ENCODE measurements at regions not wholly inside any gene's neighbourhood (a gene's known extent, or its start where the extent isn't known, plus 50 kb on each side); places are given as distances from the start of the nearest gene placed in this dataset.
"Not testable (repeated sequence)": the region's sequence is repeated elsewhere in the genome, so short reads cannot be mapped to it uniquely, and the experiment has no call there.

GRCh38 chr18:52228166-52228565 lies 111.8 kb upstream of the DCC start:
- WGBS, 2 donors = 60 to 75% methylated on average over 3 of the region's 3 CpGs
- ATAC-seq (ENCODE audit: low FRiP score) (no peak), DNase-seq (no peak)
- Histone ChIP-seq H3K4me3 (ENCODE audit: low read length in 2 of 2) (no peak overlapping the region), H3K36me3 (ENCODE audit: control insufficient read depth in 1 of 2, insufficient read depth in 2 of 2, low read length in 1 of 2) (no peaks in the 10 kb centered on the region), H3K27me3 (ENCODE audit: control insufficient read depth in 1 of 2, insufficient read depth in 2 of 2, low read length in 1 of 2) (no peaks in the 10 kb centered on the region), H3K4me1 (ENCODE audit: control insufficient read depth in 1 of 2, insufficient read depth in 2 of 2, low read length in 2 of 2) (no peaks in the 10 kb centered on the region), H3K9me3 (ENCODE audit: control insufficient read depth, low read length) (no peaks in the 10 kb centered on the region), H3K27ac (ENCODE audit: low read depth in 1 of 2, low read length in 2 of 2) (no peak overlapping the region)
- intact Hi-C loops (cut with DNase I) = no loop called here

- Histone ChIP-seq H3K9me3 (ENCODE audit: control insufficient read depth, low read length) (no peaks in the 10 kb centered on the region), H3K4me3 (ENCODE audit: low read length in 2 of 2) (no peak overlapping the region), H3K27ac (ENCODE audit: low read depth in 1 of 2, low read length in 2 of 2) (no peak overlapping the region), H3K4me1 (ENCODE audit: control insufficient read depth in 1 of 2, insufficient read depth in 2 of 2, low read length in 2 of 2) (no peaks in the 10 kb centered on the region), H3K27me3 (ENCODE audit: control insufficient read depth in 1 of 2, insufficient read depth in 2 of 2, low read length in 1 of 2) (no peaks in the 10 kb centered on the region), H3K36me3 (ENCODE audit: control insufficient read depth in 1 of 2, insufficient read depth in 2 of 2, low read length in 1 of 2) (no peaks in the 10 kb centered on the region)
- 86 to 92% methylated on average over 1 of the region's 1 CpG for WGBS, 2 donors
- intact Hi-C loops (cut with DNase I) = no loop called here
- DNase-seq (no peak), ATAC-seq (ENCODE audit: low FRiP score) (no peak)
Measured at GRCh38 chr18:52236131-52236530, 103.9 kb upstream of the DCC start.

- DNase-seq (no peak), ATAC-seq (ENCODE audit: low FRiP score) (no peak)
- 81 to 92% methylated on average over 2 of the region's 2 CpGs for WGBS, 2 donors
- Histone ChIP-seq H3K4me3 (ENCODE audit: low read length in 2 of 2) (no peak overlapping the region), H3K4me1 (ENCODE audit: control insufficient read depth in 1 of 2, insufficient read depth in 2 of 2, low read length in 2 of 2) (no peaks in the 10 kb centered on the region), H3K27me3 (ENCODE audit: control insufficient read depth in 1 of 2, insufficient read depth in 2 of 2, low read length in 1 of 2) (no peaks in the 10 kb centered on the region), H3K36me3 (ENCODE audit: control insufficient read depth in 1 of 2, insufficient read depth in 2 of 2, low read length in 1 of 2) (no peaks in the 10 kb centered on the region), H3K27ac (ENCODE audit: low read depth in 1 of 2, low read length in 2 of 2) (no peak overlapping the region), H3K9me3 (ENCODE audit: control insufficient read depth, low read length) (no peaks in the 10 kb centered on the region)
- intact Hi-C loops (cut with DNase I) = no loop called here
Measured at GRCh38 chr18:52237551-52237950, 102.4 kb upstream of the DCC start.

GRCh38 chr18:52242711-52243110 lies 97.3 kb upstream of the DCC start:
- peaks cover 1% of the 10 kb centered on the region for H3K9me3 ChIP-seq (ENCODE audit: control insufficient read depth, low read length)
- intact Hi-C loops (cut with DNase I) = no loop called here
- WGBS, 2 donors = 91 to 92% methylated on average over 2 of the region's 2 CpGs

GRCh38 chr18:52244658-52245057 lies 95.3 kb upstream of the DCC start:
- DNase-seq (no peak), ATAC-seq (ENCODE audit: low FRiP score) (no peak)
- Histone ChIP-seq H3K27me3 (ENCODE audit: control insufficient read depth in 1 of 2, insufficient read depth in 2 of 2, low read length in 1 of 2) (no peaks in the 10 kb centered on the region), H3K27ac (ENCODE audit: low read depth in 1 of 2, low read length in 2 of 2) (no peak overlapping the region), H3K9me3 (ENCODE audit: control insufficient read depth, low read length) (peaks cover 1% of the 10 kb centered on the region), H3K4me1 (ENCODE audit: control insufficient read depth in 1 of 2, insufficient read depth in 2 of 2, low read length in 2 of 2) (no peaks in the 10 kb centered on the region), H3K4me3 (ENCODE audit: low read length in 2 of 2) (no peak overlapping the region), H3K36me3 (ENCODE audit: control insufficient read depth in 1 of 2, insufficient read depth in 2 of 2, low read length in 1 of 2) (no peaks in the 10 kb centered on the region)
- intact Hi-C loops (cut with DNase I) = no loop called here
- 85 to 92% methylated on average over 2 of the region's 2 CpGs for WGBS, 2 donors

More at GRCh38 chr18:52242711-52243110, 97.3 kb upstream of the DCC start:
- no peak overlapping the region for H3K27ac ChIP-seq (ENCODE audit: low read depth in 1 of 2, low read length in 2 of 2)
- ATAC-seq (ENCODE audit: low FRiP score) (no peak), DNase-seq (no peak)
- no peaks in the 10 kb centered on the region for H3K4me1 ChIP-seq (ENCODE audit: control insufficient read depth in 1 of 2, insufficient read depth in 2 of 2, low read length in 2 of 2)
- no peak overlapping the region for H3K4me3 ChIP-seq (ENCODE audit: low read length in 2 of 2)
- no peaks in the 10 kb centered on the region for H3K27me3 ChIP-seq (ENCODE audit: control insufficient read depth in 1 of 2, insufficient read depth in 2 of 2, low read length in 1 of 2)
- no peaks in the 10 kb centered on the region for H3K36me3 ChIP-seq (ENCODE audit: control insufficient read depth in 1 of 2, insufficient read depth in 2 of 2, low read length in 1 of 2)

- Histone ChIP-seq H3K4me1 (ENCODE audit: control insufficient read depth in 1 of 2, insufficient read depth in 2 of 2, low read length in 2 of 2) (no peaks in the 10 kb centered on the region), H3K27me3 (ENCODE audit: control insufficient read depth in 1 of 2, insufficient read depth in 2 of 2, low read length in 1 of 2) (no peaks in the 10 kb centered on the region), H3K4me3 (ENCODE audit: low read length in 2 of 2) (no peak overlapping the region), H3K27ac (ENCODE audit: low read depth in 1 of 2, low read length in 2 of 2) (no peak overlapping the region), H3K9me3 (ENCODE audit: control insufficient read depth, low read length) (no peaks in the 10 kb centered on the region), H3K36me3 (ENCODE audit: control insufficient read depth in 1 of 2, insufficient read depth in 2 of 2, low read length in 1 of 2) (no peaks in the 10 kb centered on the region)
- 84 to 85% methylated on average over 3 of the region's 3 CpGs for WGBS, 2 donors
- intact Hi-C loops (cut with DNase I) = no loop called here
- ATAC-seq (ENCODE audit: low FRiP score) (no peak), DNase-seq (no peak)
Measured at GRCh38 chr18:52254367-52254766, 85.6 kb upstream of the DCC start.

GRCh38 chr18:52257417-52257816 lies 82.6 kb upstream of the DCC start:
- H3K4me1 ChIP-seq (ENCODE audit: control insufficient read depth in 1 of 2, insufficient read depth in 2 of 2, low read length in 2 of 2); H3K9me3 ChIP-seq (ENCODE audit: control insufficient read depth, low read length); H3K27me3 ChIP-seq (ENCODE audit: control insufficient read depth in 1 of 2, insufficient read depth in 2 of 2, low read length in 1 of 2); H3K4me3 ChIP-seq (ENCODE audit: low read length in 2 of 2); H3K36me3 ChIP-seq (ENCODE audit: control insufficient read depth in 1 of 2, insufficient read depth in 2 of 2, low read length in 1 of 2); ATAC-seq (ENCODE audit: low FRiP score); intact Hi-C loops (cut with DNase I); DNase-seq; H3K27ac ChIP-seq (ENCODE audit: low read depth in 1 of 2, low read length in 2 of 2): not testable (repeated sequence)
- WGBS, 2 donors = 88 to 95% methylated on average over 3 of the region's 3 CpGs

- Histone ChIP-seq H3K4me3 (ENCODE audit: low read length in 2 of 2) (no peak overlapping the region), H3K4me1 (ENCODE audit: control insufficient read depth in 1 of 2, insufficient read depth in 2 of 2, low read length in 2 of 2) (no peaks in the 10 kb centered on the region), H3K27me3 (ENCODE audit: control insufficient read depth in 1 of 2, insufficient read depth in 2 of 2, low read length in 1 of 2) (no peaks in the 10 kb centered on the region), H3K27ac (ENCODE audit: low read depth in 1 of 2, low read length in 2 of 2) (no peak overlapping the region), H3K36me3 (ENCODE audit: control insufficient read depth in 1 of 2, insufficient read depth in 2 of 2, low read length in 1 of 2) (no peaks in the 10 kb centered on the region), H3K9me3 (ENCODE audit: control insufficient read depth, low read length) (no peaks in the 10 kb centered on the region)
- intact Hi-C loops (cut with DNase I) = no loop called here
- ATAC-seq (ENCODE audit: low FRiP score) (no peak), DNase-seq (no peak)
Measured at GRCh38 chr18:52275817-52276216, 64.2 kb upstream of the DCC start.

- H3K27me3 ChIP-seq (ENCODE audit: control insufficient read depth in 1 of 2, insufficient read depth in 2 of 2, low read length in 1 of 2) = no peaks in the 10 kb centered on the region
- ATAC-seq (ENCODE audit: low FRiP score) = no peak
- H3K4me3 ChIP-seq (ENCODE audit: low read length in 2 of 2) = no peak overlapping the region
- H3K4me1 ChIP-seq (ENCODE audit: control insufficient read depth in 1 of 2, insufficient read depth in 2 of 2, low read length in 2 of 2) = no peaks in the 10 kb centered on the region
- WGBS, 2 donors = 75 to 78% methylated on average over 2 of the region's 2 CpGs
- intact Hi-C loops (cut with DNase I) = no loop called here
- no peaks in the 10 kb centered on the region for H3K9me3 ChIP-seq (ENCODE audit: control insufficient read depth, low read length)
- H3K27ac ChIP-seq (ENCODE audit: low read depth in 1 of 2, low read length in 2 of 2) = no peak overlapping the region
- DNase-seq = no peak
- no peaks in the 10 kb centered on the region for H3K36me3 ChIP-seq (ENCODE audit: control insufficient read depth in 1 of 2, insufficient read depth in 2 of 2, low read length in 1 of 2)
Measured at GRCh38 chr18:52277785-52278184, 62.2 kb upstream of the DCC start.
